ENCODE measurements at regions not wholly inside any gene's neighbourhood (a gene's known extent, or its start where the extent isn't known, plus 50 kb on each side); places are given as distances from the start of the nearest gene placed in this dataset.
A peak's percentile ranks its signal among the peaks of the same experiment; 100 is the strongest.

DNA sequence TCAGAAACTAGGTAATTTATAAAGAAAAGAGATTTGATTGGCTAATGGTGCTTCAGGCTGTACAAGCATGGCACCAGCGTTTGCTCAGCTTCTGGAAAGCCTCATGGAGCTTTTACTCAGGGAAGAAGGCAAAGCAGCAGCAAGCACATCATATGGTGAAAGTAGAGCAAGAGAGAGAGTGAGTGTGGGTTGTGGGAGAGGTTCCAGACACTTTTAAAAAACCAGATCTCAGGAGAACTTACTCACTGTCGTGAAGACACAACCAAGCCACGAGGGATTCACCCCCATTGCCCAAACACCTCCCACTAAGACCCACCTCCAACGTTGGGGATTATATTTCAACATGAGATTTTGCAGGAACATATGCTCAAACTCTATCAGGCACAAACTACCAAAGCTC, 554.6 kb upstream of the TNP1 start:
- H3K4me3 Mint-ChIP-seq: no peak overlapping the region
- H3K27me3 Mint-ChIP-seq: peaks cover 24 to 53% (median 41%) of the 10 kb centered on the region in 3 donors
- no peak for DNase-seq
- H3K4me1 Mint-ChIP-seq: no peaks in the 10 kb centered on the region
- no peak for ATAC-seq (ENCODE audit: low read depth in 2 of 2)
- H3K9me3 Mint-ChIP-seq: no peaks in the 10 kb centered on the region
- H3K27ac Mint-ChIP-seq: peak overlapping the region in 1 of 6 donors; percentile 63
- H3K36me3 Mint-ChIP-seq: peaks cover 7 to 10% of the 10 kb centered on the region in 2 donors

DNA sequence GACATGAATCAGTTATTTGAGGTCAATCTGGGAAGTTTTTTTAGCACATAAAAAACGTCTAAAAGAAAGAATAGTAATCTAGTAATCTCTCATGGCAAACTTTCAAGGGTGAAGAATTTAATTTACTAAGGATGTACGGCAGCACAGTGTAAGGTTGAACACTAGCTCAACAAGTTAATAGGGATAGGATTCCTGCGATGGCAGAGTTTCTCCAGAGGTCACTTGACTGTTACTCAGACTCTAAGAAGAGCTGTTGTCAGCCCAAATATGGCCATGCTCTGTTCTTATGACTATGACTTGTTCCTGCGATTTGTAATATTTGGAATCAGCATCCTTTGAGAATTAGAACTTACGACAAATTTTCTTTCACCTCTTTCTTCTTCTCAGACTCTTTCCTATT, 553.3 kb upstream of the TNP1 start:
- no peak overlapping the region for H3K4me3 Mint-ChIP-seq
- H3K36me3 Mint-ChIP-seq: peaks cover 7 to 10% of the 10 kb centered on the region in 2 donors
- peaks cover 22 to 45% (median 44%) of the 10 kb centered on the region in 3 donors for H3K27me3 Mint-ChIP-seq
- H3K9me3 Mint-ChIP-seq: no peaks in the 10 kb centered on the region
- H3K4me1 Mint-ChIP-seq: no peaks in the 10 kb centered on the region
- DNase-seq (no peak), ATAC-seq (ENCODE audit: low read depth in 2 of 2) (no peak)
- H3K27ac Mint-ChIP-seq: no peak overlapping the region

DNA sequence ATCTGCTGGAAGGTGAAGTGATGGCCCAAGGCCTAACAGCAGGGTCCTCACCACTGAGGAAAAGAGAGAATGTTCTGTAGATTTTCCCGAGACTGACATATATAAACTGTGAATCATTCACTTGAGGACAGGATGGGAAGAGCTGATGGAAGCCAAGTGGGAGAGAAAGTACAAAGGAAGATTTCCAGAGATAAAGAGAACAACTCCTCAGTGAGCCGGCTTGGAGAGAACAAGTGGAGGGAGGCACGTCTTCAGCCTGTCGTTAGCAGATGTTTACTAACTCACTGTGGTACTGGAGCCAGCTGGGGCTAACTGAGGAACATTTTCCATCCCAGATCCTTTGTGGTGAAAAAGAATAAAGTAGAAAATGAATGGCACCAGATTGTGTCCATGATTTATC, 552.9 kb upstream of the TNP1 start:
- peaks cover 7 to 10% of the 10 kb centered on the region in 2 donors for H3K36me3 Mint-ChIP-seq
- H3K27me3 Mint-ChIP-seq: peaks cover 18 to 40% (median 39%) of the 10 kb centered on the region in 3 donors
- H3K4me3 Mint-ChIP-seq: peak overlapping the region in 1 of 8 donors; percentile 62
- DNase-seq: no peak
- H3K27ac Mint-ChIP-seq: no peak overlapping the region
- no peak for ATAC-seq (ENCODE audit: low read depth in 2 of 2)
- H3K9me3 Mint-ChIP-seq: no peaks in the 10 kb centered on the region
- H3K4me1 Mint-ChIP-seq: no peaks in the 10 kb centered on the region

DNA sequence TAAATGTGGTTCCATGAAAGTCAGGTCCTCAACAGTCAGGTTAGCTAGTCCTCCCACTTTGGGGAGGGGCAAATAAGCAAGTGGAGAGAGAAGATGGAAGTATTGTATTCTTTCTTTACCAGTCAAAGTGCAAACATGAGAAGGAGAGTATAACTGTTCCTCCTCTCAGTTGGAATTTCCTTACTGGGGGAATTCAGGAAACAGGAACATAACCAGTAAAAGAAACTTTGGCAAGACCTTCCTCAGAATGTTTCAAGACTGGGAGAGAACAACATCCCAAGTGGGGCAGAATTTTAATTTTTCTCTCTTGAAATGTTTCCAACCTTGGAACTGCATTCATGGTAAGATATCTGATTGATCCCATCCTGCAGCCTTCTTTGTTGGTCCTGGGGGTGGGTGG, 552.4 kb upstream of the TNP1 start:
- Mint-ChIP-seq H3K4me1 (no peaks in the 10 kb centered on the region), H3K9me3 (no peaks in the 10 kb centered on the region), H3K4me3 (no peak overlapping the region), H3K27ac (no peak overlapping the region), H3K36me3 (peaks cover 7 to 10% of the 10 kb centered on the region in 2 donors), H3K27me3 (peaks cover 16 to 36% (median 36%) of the 10 kb centered on the region in 3 donors)
- ATAC-seq (ENCODE audit: low read depth in 2 of 2): no peak
- DNase-seq: no peak

DNA sequence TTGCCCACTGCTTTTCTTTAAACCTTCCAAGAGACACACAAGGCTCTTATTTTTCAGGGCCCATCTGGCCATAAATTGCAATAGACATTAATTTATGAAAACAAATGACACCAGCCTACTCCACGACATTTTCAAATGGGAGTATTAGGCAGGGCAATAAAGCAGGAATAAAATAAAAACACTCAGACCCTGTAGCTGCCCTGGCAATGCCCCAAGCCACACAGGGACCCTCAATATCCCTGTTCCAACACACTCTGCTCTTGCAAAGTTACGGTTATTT, 550.8 kb upstream of the TNP1 start:
- ATAC-seq (ENCODE audit: low read depth in 2 of 2) (no peak), DNase-seq (no peak)
- Mint-ChIP-seq H3K27me3 (peaks cover 16 to 39% (median 24%) of the 10 kb centered on the region in 3 donors), H3K4me3 (no peak overlapping the region), H3K27ac (no peak overlapping the region), H3K36me3 (peaks cover 7 to 10% of the 10 kb centered on the region in 2 donors), H3K4me1 (no peaks in the 10 kb centered on the region), H3K9me3 (peaks cover 0 to 4% (median 0%) of the 10 kb centered on the region in 7 donors)

DNA sequence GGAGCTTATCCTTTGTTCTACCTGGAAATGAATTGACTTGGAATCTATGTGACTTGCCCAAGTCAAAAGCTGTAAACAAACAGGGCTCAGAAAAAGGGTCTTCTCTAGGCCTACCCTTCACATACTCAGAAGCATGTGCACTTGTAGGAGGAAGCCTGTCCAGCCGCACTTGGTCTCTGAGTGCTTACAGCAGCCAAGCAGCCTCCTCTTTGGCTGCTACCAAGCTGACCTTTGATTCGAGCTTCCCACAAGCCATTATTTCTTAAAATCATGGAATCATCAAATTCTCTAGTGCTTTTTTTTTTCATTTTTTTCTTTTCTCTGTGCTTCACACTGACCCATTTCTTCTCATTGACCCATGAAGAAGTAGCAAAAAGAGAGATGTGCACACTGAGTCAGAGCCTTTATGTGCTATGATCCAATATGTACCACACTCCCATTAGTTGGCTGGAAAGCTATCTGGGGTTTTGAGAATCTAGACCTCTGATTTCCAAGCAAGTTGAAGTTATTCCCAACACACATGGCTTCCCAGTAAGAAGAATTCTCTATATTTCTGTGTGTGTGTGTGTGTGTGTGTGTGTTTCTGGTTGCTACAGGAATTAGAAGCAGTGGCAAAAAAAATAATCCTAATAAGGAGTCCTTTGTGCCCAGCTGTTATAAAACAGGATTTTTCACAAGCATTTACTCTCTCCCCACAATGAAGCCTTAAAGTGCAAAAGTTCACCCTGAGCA, 550.3 kb upstream of the TNP1 start:
- H3K9me3 Mint-ChIP-seq: peaks cover 0 to 4% (median 0%) of the 10 kb centered on the region in 7 donors
- ATAC-seq (ENCODE audit: low read depth in 2 of 2): no peak
- peaks cover 7 to 10% of the 10 kb centered on the region in 2 donors for H3K36me3 Mint-ChIP-seq
- H3K27ac Mint-ChIP-seq: no peak overlapping the region
- H3K27me3 Mint-ChIP-seq: peaks cover 16 to 44% (median 24%) of the 10 kb centered on the region in 3 donors
- no peak for DNase-seq
- H3K4me1 Mint-ChIP-seq: no peaks in the 10 kb centered on the region
- no peak overlapping the region for H3K4me3 Mint-ChIP-seq

DNA sequence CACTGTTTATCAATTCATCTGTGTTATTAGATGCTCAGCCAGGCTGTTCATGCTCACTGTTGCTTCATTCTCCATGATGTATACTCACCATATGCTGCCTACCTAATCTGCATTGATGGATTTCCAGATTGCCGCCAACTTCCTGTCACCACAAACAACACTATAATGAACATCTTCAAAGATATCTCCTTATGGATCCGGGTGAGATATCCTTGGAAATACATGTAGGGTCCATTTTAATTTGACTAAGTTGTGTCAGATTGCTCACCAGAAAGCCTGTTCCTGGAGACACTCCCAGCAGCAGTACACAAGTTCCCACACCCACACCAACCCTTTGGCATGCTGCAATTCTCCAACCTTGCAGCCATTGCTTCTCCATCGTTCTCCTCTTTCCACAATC, 547.5 kb upstream of the TNP1 start:
- Mint-ChIP-seq H3K9me3 (peaks cover 0 to 4% (median 0%) of the 10 kb centered on the region in 7 donors), H3K27ac (no peak overlapping the region), H3K4me1 (no peaks in the 10 kb centered on the region), H3K27me3 (peaks cover 6 to 33% (median 6%) of the 10 kb centered on the region in 3 donors), H3K4me3 (no peak overlapping the region), H3K36me3 (peaks cover 0 to 1% of the 10 kb centered on the region in 2 donors)
- no peak for DNase-seq
- ATAC-seq (ENCODE audit: low read depth in 2 of 2): no peak

DNA sequence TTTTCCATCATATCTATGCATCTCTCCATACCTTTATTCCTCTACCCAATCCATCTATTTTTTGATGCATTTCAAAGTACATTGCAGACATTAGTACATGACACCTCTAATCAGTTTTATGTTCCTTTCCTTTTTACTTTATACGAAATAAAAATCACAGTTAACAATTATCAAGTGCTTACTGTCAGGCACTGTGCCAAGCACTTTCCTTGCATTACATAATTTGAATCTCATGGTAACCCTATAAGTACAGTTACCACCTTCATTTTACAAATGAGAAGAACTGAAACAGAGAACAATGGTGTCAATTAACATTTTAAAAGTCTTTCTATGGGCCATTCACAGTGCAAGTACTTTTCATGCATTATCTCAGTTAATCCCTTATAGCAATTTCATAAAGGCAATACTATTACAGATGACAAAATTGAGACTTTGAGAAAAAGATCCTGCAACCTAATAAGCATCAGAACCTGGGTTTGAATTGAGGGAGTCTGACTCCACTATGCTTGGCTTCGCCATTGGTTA, 544.4 kb upstream of the TNP1 start:
- H3K36me3 Mint-ChIP-seq: no peaks in the 10 kb centered on the region
- H3K27me3 Mint-ChIP-seq: peaks cover 0 to 24% (median 4%) of the 10 kb centered on the region in 3 donors
- peaks cover 0 to 4% (median 0%) of the 10 kb centered on the region in 3 donors for H3K4me1 Mint-ChIP-seq
- no peak for DNase-seq
- H3K4me3 Mint-ChIP-seq: no peak overlapping the region
- no peak for ATAC-seq (ENCODE audit: low read depth in 2 of 2)
- peaks cover 0 to 9% (median 0%) of the 10 kb centered on the region in 7 donors for H3K9me3 Mint-ChIP-seq
- no peak overlapping the region for H3K27ac Mint-ChIP-seq

DNA sequence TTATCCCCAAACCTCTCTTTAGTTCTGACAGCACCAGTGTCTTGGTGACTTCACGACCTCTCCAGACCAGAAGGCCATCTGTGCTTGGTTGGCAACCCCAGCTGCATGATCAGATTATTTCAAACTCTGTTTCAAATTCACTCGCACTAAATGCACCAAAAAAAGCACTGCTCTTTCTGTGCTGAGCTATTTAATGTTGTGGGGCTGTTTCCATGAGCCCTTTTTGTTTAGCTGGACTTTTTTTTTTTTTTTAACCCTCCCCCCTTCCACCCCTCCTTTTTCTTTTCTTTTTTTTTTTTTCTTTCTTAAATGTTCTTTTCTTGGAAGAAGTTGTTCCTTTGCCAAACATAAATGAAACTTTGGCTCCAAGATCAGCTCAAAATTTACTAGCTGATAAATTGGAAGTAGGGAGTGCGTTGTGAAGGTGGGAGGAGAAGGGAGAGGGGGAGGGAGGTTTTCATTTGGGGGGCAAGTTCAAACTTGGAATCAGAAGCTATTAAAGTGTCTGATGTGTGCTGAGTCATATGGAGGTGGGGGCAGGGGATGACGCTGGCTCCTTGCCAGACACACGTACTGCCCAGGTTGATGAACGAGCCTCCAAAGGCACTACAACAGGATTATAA, 543.0 kb upstream of the TNP1 start:
- Mint-ChIP-seq H3K4me1 (peaks cover 8 to 11% (median 8%) of the 10 kb centered on the region in 3 donors), H3K4me3 (no peak overlapping the region), H3K27ac (no peak overlapping the region), H3K27me3 (peaks cover 0 to 19% (median 0%) of the 10 kb centered on the region in 3 donors), H3K9me3 (peaks cover 0 to 15% (median 0%) of the 10 kb centered on the region in 7 donors), H3K36me3 (peaks cover 0 to 5% of the 10 kb centered on the region in 2 donors)
- ATAC-seq (ENCODE audit: low read depth in 2 of 2) (no peak), DNase-seq (no peak)

DNA sequence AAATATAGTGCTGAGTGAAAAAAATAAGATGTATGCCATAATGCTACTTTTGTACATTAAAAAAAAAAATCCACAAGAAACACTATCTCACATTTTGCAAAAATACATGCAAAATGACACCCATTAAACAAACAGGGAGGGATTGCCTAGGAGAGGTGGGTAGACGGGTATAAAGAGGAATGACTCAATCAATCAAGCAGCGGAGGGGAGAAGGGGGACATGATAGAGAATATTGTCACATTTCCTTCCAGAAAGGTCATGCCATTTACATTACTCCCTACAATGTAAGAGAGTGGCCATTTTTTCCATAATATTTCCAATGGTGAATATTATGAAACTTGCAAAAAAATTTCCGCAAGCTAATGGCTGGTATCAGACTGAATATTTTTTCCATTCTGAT, 542.3 kb upstream of the TNP1 start:
- no peak for ATAC-seq (ENCODE audit: low read depth in 2 of 2)
- H3K27ac Mint-ChIP-seq: no peak overlapping the region

DNA sequence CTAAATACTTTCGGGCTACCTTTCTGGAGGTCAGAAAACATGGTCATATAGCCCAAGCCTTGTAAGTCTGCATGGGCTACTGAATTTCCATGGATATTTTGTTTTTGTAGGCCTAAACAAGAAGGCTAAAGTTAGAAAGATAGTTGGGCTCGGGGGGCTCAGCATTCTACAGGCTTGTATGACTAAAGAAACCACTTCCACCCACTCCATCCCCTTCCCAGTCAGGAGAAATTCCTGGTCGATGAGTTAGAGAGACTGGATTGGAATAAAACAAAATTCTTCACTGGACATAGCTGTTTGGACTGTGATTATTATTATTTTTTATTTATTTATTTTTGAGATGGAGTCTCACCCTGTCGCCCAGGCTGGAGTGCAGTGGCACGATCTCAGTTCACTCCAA, 539.4 kb upstream of the TNP1 start:
- Mint-ChIP-seq H3K27ac (no peak overlapping the region), H3K27me3 (peaks cover 0 to 6% (median 3%) of the 10 kb centered on the region in 3 donors), H3K36me3 (peaks cover 0 to 5% of the 10 kb centered on the region in 2 donors), H3K9me3 (peaks cover 0 to 10% (median 0%) of the 10 kb centered on the region in 7 donors), H3K4me1 (peaks cover 8 to 11% (median 8%) of the 10 kb centered on the region in 3 donors), H3K4me3 (no peak overlapping the region)
- DNase-seq (no peak), ATAC-seq (ENCODE audit: low read depth in 2 of 2) (no peak)

More for the DNA sequence above, 542.3 kb upstream of the TNP1 start:
- Mint-ChIP-seq H3K4me3 (no peak overlapping the region), H3K4me1 (peaks cover 8 to 11% (median 8%) of the 10 kb centered on the region in 3 donors), H3K9me3 (peaks cover 0 to 14% (median 0%) of the 10 kb centered on the region in 7 donors), H3K36me3 (peaks cover 0 to 5% of the 10 kb centered on the region in 2 donors), H3K27me3 (peaks cover 0 to 19% (median 0%) of the 10 kb centered on the region in 3 donors)
- no peak for DNase-seq

DNA sequence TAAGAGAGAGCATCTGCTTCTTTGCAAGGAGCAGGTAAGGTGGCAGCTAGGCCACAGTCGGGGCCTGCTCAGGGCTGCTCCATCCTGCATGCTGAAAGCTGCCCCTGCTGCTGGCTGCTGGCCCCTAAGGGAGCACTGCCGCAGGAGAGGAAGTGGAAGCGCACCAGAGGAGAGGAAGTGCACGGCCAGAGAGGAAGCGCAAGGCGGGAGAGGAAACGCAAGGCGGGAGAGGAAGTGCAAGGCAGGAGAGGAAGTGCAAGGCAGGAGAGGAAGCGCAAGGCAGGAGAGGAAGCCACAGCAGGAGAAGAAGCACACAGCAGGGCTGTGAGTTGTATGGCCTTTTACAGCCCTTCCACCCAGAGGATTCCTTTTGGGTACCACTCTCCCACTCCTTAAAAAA, 539.0 kb upstream of the TNP1 start:
- peak overlapping the region in 4 of 6 donors; percentile 34 to 69 (median 44) for H3K27ac Mint-ChIP-seq
- H3K36me3 Mint-ChIP-seq: peaks cover 0 to 5% of the 10 kb centered on the region in 2 donors
- H3K4me1 Mint-ChIP-seq: peaks cover 8 to 11% (median 8%) of the 10 kb centered on the region in 3 donors
- H3K4me3 Mint-ChIP-seq: peak overlapping the region in 2 of 8 donors; percentile 39 to 42
- peaks cover 0 to 10% (median 0%) of the 10 kb centered on the region in 7 donors for H3K9me3 Mint-ChIP-seq
- peaks cover 0 to 3% (median 2%) of the 10 kb centered on the region in 3 donors for H3K27me3 Mint-ChIP-seq
- no peak for DNase-seq
- ATAC-seq (ENCODE audit: low read depth in 2 of 2): no peak

DNA sequence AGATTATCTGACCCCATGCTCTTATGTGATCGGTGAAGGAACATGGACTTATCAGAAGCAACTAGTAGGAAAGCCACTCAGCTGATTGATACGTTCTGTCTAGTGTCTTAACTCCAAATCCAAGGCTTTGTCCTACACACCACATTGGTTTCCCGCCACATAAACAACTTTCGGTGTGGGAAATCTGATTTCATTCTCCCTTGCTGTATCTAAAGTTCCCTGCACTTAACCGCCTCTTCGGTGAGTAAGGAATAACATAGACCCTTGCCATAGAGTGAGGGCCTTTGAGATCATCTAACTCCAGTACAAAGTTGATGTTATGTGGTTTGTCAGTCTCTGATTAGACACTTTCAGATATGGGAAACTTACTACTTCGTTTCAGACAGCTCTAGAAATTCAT, 538.2 kb upstream of the TNP1 start:
- Mint-ChIP-seq H3K4me1 (peaks cover 8 to 11% (median 8%) of the 10 kb centered on the region in 3 donors), H3K36me3 (peaks cover 0 to 5% of the 10 kb centered on the region in 2 donors), H3K9me3 (peaks cover 0 to 10% (median 4%) of the 10 kb centered on the region in 7 donors), H3K27ac (peak overlapping the region in 1 of 6 donors; percentile 12), H3K4me3 (no peak overlapping the region), H3K27me3 (peaks cover 0 to 3% (median 3%) of the 10 kb centered on the region in 3 donors)
- no peak for DNase-seq
- no peak for ATAC-seq (ENCODE audit: low read depth in 2 of 2)
